Uterus (tissue), 2 donors: ENCODE measurements at regions not wholly inside any gene's neighbourhood (a gene's known extent, or its start where the extent isn't known, plus 50 kb on each side); places are given as distances from the start of the nearest gene placed in this dataset.

Source experiments
- POLR2A ChIP-seq, 2 donors: fragments of 450-650 bp; IDR thresholded peaks; one replicate each; pipeline ENCODE4 v1.6.1; 2016; ENCODE audit warnings: antibody characterized with exemption in 2 of 2, mild to moderate bottlenecking in 1 of 2, moderate library complexity in 1 of 2
- TF ChIP-seq, protein P1 (sequence below), 4 experiments: fragments of 200-600 bp in 2 of 4; fragments of 450-650 bp in 2 of 4; sonication (generic) in 2 of 4; IDR thresholded peaks; one replicate each; pipeline ENCODE4 v1.5.1; 2016 to 2019; ENCODE audit warnings: antibody characterized with exemption in 4 of 4, mild to moderate bottlenecking in 2 of 4, moderate library complexity in 1 of 4

DNA sequence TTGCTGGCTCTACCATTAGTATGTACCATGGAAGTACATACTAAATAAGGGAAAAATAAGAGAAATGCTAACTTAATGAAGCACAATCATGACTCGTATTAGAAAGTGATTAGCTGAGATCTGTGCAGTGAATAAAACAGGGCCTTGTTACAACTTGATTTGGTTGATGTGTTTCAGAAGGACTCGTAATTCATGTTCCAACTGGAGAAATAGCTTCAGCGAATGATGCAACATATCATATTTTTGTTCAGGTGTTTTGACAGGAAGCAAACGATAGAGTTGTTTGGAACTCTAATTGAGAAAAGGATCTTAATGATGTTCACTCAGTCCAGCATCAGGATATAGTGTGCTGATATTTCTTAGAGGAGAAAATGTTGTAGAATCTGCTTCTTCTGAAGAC, 474.6 kb upstream of the WWC1 start:
- TF ChIP-seq, protein P1, sequence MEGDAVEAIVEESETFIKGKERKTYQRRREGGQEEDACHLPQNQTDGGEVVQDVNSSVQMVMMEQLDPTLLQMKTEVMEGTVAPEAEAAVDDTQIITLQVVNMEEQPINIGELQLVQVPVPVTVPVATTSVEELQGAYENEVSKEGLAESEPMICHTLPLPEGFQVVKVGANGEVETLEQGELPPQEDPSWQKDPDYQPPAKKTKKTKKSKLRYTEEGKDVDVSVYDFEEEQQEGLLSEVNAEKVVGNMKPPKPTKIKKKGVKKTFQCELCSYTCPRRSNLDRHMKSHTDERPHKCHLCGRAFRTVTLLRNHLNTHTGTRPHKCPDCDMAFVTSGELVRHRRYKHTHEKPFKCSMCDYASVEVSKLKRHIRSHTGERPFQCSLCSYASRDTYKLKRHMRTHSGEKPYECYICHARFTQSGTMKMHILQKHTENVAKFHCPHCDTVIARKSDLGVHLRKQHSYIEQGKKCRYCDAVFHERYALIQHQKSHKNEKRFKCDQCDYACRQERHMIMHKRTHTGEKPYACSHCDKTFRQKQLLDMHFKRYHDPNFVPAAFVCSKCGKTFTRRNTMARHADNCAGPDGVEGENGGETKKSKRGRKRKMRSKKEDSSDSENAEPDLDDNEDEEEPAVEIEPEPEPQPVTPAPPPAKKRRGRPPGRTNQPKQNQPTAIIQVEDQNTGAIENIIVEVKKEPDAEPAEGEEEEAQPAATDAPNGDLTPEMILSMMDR (IDR thresholded peaks at IDR 0.05): no peak
- no peak for TF ChIP-seq POLR2A (IDR thresholded peaks at IDR 0.05)
